Uterus (tissue), 2 donors: ENCODE measurements at regions not wholly inside any gene's neighbourhood (a gene's known extent, or its start where the extent isn't known, plus 50 kb on each side); places are given as distances from the start of the nearest gene placed in this dataset.

Experiments used
- POLR2A ChIP-seq, 2 donors: fragments of 450-650 bp; IDR thresholded peaks; one replicate each; pipeline ENCODE4 v1.6.1; 2016; ENCODE audit warnings: antibody characterized with exemption in 2 of 2, mild to moderate bottlenecking in 1 of 2, moderate library complexity in 1 of 2
- TF ChIP-seq, protein P1 (sequence below), 4 experiments: fragments of 200-600 bp in 2 of 4; fragments of 450-650 bp in 2 of 4; sonication (generic) in 2 of 4; IDR thresholded peaks; one replicate each; pipeline ENCODE4 v1.5.1; 2016 to 2019; ENCODE audit warnings: antibody characterized with exemption in 4 of 4, mild to moderate bottlenecking in 2 of 4, moderate library complexity in 1 of 4

DNA sequence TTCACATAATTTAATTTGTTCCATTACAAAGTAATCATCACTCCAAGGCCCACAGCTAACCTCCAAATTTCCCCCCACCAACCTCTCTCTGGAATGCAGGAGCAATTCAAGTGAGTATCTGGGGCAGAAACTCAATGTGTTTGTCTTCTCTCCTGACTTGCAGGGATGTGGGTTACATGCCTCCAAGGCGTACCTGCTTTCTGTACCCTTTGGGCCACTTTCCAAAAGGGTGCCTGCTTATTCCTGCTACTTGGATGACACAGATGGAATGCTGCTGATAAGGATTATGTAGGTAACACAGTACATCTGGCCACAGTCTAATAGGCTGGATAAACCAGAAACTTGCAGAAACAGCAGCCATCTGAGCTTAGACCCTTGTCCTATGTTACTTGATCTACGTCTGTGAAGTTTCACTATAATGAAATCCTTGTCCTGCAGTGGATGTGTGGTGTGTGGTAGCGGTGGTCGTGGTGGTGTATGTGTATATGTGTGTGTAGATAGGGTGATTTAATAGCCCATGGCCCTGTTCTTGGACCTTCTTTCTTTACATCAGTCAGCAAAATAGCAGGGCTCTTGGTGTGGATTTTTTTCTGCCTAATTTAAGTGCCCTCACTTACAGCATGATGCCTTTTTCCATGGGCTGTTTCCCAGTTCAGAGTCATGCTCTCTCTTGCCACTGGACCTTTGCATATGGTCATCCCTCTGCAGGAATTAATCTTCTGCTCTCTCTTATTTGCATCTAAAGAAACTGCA, 175.9 kb downstream of the ZDHHC21 start:
- TF ChIP-seq, protein P1, sequence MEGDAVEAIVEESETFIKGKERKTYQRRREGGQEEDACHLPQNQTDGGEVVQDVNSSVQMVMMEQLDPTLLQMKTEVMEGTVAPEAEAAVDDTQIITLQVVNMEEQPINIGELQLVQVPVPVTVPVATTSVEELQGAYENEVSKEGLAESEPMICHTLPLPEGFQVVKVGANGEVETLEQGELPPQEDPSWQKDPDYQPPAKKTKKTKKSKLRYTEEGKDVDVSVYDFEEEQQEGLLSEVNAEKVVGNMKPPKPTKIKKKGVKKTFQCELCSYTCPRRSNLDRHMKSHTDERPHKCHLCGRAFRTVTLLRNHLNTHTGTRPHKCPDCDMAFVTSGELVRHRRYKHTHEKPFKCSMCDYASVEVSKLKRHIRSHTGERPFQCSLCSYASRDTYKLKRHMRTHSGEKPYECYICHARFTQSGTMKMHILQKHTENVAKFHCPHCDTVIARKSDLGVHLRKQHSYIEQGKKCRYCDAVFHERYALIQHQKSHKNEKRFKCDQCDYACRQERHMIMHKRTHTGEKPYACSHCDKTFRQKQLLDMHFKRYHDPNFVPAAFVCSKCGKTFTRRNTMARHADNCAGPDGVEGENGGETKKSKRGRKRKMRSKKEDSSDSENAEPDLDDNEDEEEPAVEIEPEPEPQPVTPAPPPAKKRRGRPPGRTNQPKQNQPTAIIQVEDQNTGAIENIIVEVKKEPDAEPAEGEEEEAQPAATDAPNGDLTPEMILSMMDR (IDR thresholded peaks at IDR 0.05): no peak
- TF ChIP-seq POLR2A (IDR thresholded peaks at IDR 0.05): no peak
